HepG2 (cell line): ENCODE measurements at regions not wholly inside any gene's neighbourhood (a gene's known extent, or its start where the extent isn't known, plus 50 kb on each side); places are given as distances from the start of the nearest gene placed in this dataset.

Source experiments
- CREM ChIP-seq, 2 experiments: sonication (generic) in 1 of 2; formaldehyde crosslinking in 1 of 2; IDR thresholded peaks; 2 replicates each; pipeline versions ENCODE4 v1.4.0 to v1.6.1; 2016 to 2020; ENCODE audit warnings: antibody characterized with exemption in 1 of 2, mild to moderate bottlenecking in 1 of 2, missing genetic modification reagents in 1 of 2
- HNF4A ChIP-seq: sonication (generic); formaldehyde crosslinking; IDR thresholded peaks from 2 replicates; pipeline ENCODE4 v1.4.0; 2020; ENCODE audit warnings: missing genetic modification reagents
- JARID2 ChIP-seq: sonication (generic); formaldehyde crosslinking; IDR thresholded peaks from 2 replicates; pipeline ENCODE4 v1.8.1; 2023; ENCODE audit warnings: missing genetic modification reagents, inconsistent platforms; ENCODE audit not compliant: insufficient replicate concordance
- KDM2A ChIP-seq: sonication (generic); formaldehyde crosslinking; IDR thresholded peaks from 2 replicates; pipeline ENCODE4 v1.4.0; 2020; ENCODE audit warnings: low read depth, missing genetic modification reagents, borderline replicate concordance
- NAIF1 ChIP-seq: sonication (generic); formaldehyde crosslinking; IDR thresholded peaks from 2 replicates; pipeline ENCODE4 v1.5.0; 2020; ENCODE audit warnings: mild to moderate bottlenecking, missing genetic modification reagents, borderline replicate concordance
- ZFP41 ChIP-seq: sonication (generic); formaldehyde crosslinking; IDR thresholded peaks from 2 replicates; pipeline ENCODE4 v1.4.0; 2020; ENCODE audit warnings: mild to moderate bottlenecking, missing genetic modification reagents, borderline replicate concordance
- ZNF619 ChIP-seq: sonication (generic); formaldehyde crosslinking; IDR thresholded peaks from 2 replicates; pipeline ENCODE4 v1.4.0; 2020; ENCODE audit warnings: mild to moderate bottlenecking, missing genetic modification reagents
- ZNF816 ChIP-seq: sonication (generic); formaldehyde crosslinking; IDR thresholded peaks from 2 replicates; pipeline ENCODE4 v1.8.0; 2022; ENCODE audit warnings: missing genetic modification reagents, mild to moderate bottlenecking, borderline replicate concordance
- TF ChIP-seq, protein P1 (sequence below): sonication (generic); formaldehyde crosslinking; IDR thresholded peaks from 2 replicates; pipeline ENCODE4 v1.4.0; 2020; ENCODE audit warnings: missing genetic modification reagents, borderline replicate concordance
- TF ChIP-seq, protein P2 (sequence below): sonication (generic); formaldehyde crosslinking; IDR thresholded peaks from 2 replicates; pipeline ENCODE4 v1.4.0; 2020; ENCODE audit warnings: mild to moderate bottlenecking, missing genetic modification reagents
- TF ChIP-seq, protein P3 (sequence below): sonication (generic); formaldehyde crosslinking; IDR thresholded peaks from 2 replicates; pipeline ENCODE4 v1.8.1; 2023; ENCODE audit warnings: mild to moderate bottlenecking, missing genetic modification reagents
- TF ChIP-seq, protein P4 (sequence below): sonication (generic); formaldehyde crosslinking; IDR thresholded peaks from 2 replicates; pipeline ENCODE4 v1.4.0; 2020; ENCODE audit warnings: missing genetic modification reagents
- TF ChIP-seq, protein P5 (sequence below): IDR thresholded peaks from 2 replicates; pipeline ENCODE4 v1.6.1; 2016; ENCODE audit warnings: low read depth
- TF ChIP-seq, protein P6 (sequence below): sonication (generic); formaldehyde crosslinking; IDR thresholded peaks from 2 replicates; pipeline ENCODE4 v1.8.1; 2023; ENCODE audit warnings: mild to moderate bottlenecking, moderate library complexity, missing genetic modification reagents

DNA sequence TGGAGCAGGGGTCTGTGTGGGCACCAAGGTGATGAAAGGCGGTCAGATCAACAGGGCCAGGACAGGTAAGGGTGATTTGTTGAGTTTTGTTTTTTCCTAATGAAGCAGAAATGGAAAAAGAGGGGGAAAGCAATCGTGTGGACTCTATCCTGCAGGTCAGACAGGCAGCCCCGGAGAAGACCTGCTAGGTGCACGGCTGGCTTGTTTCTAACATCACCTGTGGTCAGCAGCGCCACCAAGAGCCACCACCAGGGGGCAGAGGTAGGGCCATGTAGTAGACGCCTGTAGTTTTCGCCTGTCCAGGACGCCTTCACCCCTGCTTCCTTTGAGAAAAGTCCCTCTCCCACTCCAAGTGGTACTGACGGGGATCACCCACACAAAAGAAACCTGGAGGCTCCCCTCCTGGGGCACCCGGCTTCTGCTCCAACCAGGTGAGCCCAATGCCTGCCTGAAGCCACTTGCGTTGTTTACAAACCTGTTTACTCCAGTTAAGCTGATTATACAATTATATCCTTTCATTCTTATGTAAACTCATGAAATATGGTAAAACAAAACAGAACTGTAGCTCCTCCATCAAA lies 54.2 kb upstream of the SEC14L1 start (continued):
- TF ChIP-seq, protein P1, sequence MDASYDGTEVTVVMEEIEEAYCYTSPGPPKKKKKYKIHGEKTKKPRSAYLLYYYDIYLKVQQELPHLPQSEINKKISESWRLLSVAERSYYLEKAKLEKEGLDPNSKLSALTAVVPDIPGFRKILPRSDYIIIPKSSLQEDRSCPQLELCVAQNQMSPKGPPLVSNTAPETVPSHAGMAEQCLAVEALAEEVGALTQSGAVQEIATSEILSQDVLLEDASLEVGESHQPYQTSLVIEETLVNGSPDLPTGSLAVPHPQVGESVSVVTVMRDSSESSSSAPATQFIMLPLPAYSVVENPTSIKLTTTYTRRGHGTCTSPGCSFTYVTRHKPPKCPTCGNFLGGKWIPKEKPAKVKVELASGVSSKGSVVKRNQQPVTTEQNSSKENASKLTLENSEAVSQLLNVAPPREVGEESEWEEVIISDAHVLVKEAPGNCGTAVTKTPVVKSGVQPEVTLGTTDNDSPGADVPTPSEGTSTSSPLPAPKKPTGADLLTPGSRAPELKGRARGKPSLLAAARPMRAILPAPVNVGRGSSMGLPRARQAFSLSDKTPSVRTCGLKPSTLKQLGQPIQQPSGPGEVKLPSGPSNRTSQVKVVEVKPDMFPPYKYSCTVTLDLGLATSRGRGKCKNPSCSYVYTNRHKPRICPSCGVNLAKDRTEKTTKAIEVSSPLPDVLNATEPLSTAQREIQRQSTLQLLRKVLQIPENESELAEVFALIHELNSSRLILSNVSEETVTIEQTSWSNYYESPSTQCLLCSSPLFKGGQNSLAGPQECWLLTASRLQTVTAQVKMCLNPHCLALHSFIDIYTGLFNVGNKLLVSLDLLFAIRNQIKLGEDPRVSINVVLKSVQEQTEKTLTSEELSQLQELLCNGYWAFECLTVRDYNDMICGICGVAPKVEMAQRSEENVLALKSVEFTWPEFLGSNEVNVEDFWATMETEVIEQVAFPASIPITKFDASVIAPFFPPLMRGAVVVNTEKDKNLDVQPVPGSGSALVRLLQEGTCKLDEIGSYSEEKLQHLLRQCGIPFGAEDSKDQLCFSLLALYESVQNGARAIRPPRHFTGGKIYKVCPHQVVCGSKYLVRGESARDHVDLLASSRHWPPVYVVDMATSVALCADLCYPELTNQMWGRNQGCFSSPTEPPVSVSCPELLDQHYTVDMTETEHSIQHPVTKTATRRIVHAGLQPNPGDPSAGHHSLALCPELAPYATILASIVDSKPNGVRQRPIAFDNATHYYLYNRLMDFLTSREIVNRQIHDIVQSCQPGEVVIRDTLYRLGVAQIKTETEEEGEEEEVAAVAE (CRISPR knock-in tag): no peak
- TF ChIP-seq ZNF816 (CRISPR knock-in tag) (no peak), ZNF619 (CRISPR knock-in tag) (no peak), KDM2A (CRISPR knock-in tag) (peak; percentile 68; the same call in 1 of the 2 replicates), JARID2 (CRISPR knock-in tag) (peak; percentile 80), CREM (IDR thresholded peaks at IDR 0.05) (no peak), CREM (CRISPR knock-in tag; IDR thresholded peaks at IDR 0.05) (no peak), HNF4A (no peak), NAIF1 (no peak), ZFP41 (CRISPR knock-in tag) (no peak)
- TF ChIP-seq, protein P2, sequence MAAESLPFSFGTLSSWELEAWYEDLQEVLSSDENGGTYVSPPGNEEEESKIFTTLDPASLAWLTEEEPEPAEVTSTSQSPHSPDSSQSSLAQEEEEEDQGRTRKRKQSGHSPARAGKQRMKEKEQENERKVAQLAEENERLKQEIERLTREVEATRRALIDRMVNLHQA (CRISPR knock-in tag): no peak
- TF ChIP-seq, protein P3, sequence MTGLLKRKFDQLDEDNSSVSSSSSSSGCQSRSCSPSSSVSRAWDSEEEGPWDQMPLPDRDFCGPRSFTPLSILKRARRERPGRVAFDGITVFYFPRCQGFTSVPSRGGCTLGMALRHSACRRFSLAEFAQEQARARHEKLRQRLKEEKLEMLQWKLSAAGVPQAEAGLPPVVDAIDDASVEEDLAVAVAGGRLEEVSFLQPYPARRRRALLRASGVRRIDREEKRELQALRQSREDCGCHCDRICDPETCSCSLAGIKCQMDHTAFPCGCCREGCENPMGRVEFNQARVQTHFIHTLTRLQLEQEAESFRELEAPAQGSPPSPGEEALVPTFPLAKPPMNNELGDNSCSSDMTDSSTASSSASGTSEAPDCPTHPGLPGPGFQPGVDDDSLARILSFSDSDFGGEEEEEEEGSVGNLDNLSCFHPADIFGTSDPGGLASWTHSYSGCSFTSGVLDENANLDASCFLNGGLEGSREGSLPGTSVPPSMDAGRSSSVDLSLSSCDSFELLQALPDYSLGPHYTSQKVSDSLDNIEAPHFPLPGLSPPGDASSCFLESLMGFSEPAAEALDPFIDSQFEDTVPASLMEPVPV (CRISPR knock-in tag): peak; percentile 57; the same call in 1 of the 2 replicates
- TF ChIP-seq, protein P4, sequence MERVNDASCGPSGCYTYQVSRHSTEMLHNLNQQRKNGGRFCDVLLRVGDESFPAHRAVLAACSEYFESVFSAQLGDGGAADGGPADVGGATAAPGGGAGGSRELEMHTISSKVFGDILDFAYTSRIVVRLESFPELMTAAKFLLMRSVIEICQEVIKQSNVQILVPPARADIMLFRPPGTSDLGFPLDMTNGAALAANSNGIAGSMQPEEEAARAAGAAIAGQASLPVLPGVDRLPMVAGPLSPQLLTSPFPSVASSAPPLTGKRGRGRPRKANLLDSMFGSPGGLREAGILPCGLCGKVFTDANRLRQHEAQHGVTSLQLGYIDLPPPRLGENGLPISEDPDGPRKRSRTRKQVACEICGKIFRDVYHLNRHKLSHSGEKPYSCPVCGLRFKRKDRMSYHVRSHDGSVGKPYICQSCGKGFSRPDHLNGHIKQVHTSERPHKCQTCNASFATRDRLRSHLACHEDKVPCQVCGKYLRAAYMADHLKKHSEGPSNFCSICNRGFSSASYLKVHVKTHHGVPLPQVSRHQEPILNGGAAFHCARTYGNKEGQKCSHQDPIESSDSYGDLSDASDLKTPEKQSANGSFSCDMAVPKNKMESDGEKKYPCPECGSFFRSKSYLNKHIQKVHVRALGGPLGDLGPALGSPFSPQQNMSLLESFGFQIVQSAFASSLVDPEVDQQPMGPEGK (CRISPR knock-in tag): peak; percentile 45; the same call in 1 of the 2 replicates
- TF ChIP-seq, protein P5, sequence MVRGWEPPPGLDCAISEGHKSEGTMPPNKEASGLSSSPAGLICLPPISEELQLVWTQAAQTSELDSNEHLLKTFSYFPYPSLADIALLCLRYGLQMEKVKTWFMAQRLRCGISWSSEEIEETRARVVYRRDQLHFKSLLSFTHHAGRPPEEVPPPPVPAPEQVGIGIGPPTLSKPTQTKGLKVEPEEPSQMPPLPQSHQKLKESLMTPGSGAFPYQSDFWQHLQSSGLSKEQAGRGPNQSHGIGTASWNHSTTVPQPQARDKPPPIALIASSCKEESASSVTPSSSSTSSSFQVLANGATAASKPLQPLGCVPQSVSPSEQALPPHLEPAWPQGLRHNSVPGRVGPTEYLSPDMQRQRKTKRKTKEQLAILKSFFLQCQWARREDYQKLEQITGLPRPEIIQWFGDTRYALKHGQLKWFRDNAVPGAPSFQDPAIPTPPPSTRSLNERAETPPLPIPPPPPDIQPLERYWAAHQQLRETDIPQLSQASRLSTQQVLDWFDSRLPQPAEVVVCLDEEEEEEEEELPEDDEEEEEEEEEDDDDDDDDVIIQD (CRISPR knock-in tag): no peak
- TF ChIP-seq, protein P6, sequence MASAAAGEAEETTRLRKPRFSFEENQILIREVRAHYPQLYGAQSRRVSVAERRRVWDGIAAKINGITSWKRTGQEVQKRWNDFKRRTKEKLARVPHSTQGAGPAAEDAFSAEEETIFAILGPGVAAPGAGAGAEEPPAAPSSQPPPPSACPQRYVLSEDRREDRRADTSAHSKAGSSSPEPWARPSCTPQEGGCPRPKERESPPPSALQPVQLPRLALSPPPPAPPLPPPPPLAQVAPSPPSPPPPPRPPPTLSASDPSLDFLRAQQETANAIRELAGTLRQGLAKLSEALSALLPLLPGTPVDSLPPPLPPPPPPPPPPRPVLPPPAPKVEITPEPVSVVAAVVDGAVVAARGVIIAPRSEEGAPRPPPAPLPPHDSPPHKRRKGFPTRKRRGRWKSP (CRISPR knock-in tag): no peak
